DOHH2 (cell line): ENCODE measurements at regions not wholly inside any gene's neighbourhood (a gene's known extent, or its start where the extent isn't known, plus 50 kb on each side); places are given as distances from the start of the nearest gene placed in this dataset.

Experiments used
- H3F3A ChIP-seq: fragments of 200-600 bp; sonication (generic), shearing (Covaris generic); 2 replicates; pipeline ENCODE4 v1.6.0; 2016; ENCODE audit warnings: antibody characterized with exemption, mild to moderate bottlenecking; ENCODE audit not compliant: control insufficient read depth, insufficient read depth
- H3K27ac ChIP-seq: fragments of 200-600 bp; sonication (generic); 2 replicates; pipeline ENCODE4 v1.5.1; 2014; ENCODE audit warnings: low read depth, mild to moderate bottlenecking, low read length, moderate library complexity
- H3K27me3 ChIP-seq: fragments of 200-600 bp; sonication (generic); 2 replicates; pipeline ENCODE4 v1.6.1; 2014; ENCODE audit warnings: mild to moderate bottlenecking, low read length, mixed read lengths; ENCODE audit not compliant: control insufficient read depth
- H3K36me3 ChIP-seq: fragments of 200-600 bp; sonication (generic); 2 replicates; pipeline ENCODE4 v1.6.1; 2014; ENCODE audit warnings: mild to moderate bottlenecking, low read length, moderate library complexity, mixed read lengths; ENCODE audit not compliant: control insufficient read depth
- H3K4me1 ChIP-seq: fragments of 200-600 bp; sonication (generic); 2 replicates; pipeline ENCODE4 v1.6.1; 2014; ENCODE audit warnings: mild to moderate bottlenecking, low read length, mixed read lengths; ENCODE audit not compliant: control insufficient read depth
- H3K4me2 ChIP-seq: fragments of 200-600 bp; sonication (generic); 2 replicates; pipeline ENCODE4 v1.6.0; 2014; ENCODE audit warnings: mild to moderate bottlenecking, low read length, moderate library complexity
- H3K4me3 ChIP-seq: fragments of 200-600 bp; sonication (generic); 2 replicates; pipeline ENCODE4 v1.5.1; 2014; ENCODE audit warnings: mild to moderate bottlenecking, low read length, mixed read lengths
- H3K79me2 ChIP-seq: fragments of 200-600 bp; sonication (generic); 2 replicates; pipeline ENCODE4 v1.6.1; 2014; ENCODE audit warnings: mild to moderate bottlenecking, low read length, mixed read lengths; ENCODE audit not compliant: control insufficient read depth
- H3K9me2 ChIP-seq: fragments of 200-600 bp; sonication (generic); replicated peaks from 2 replicates; pipeline ENCODE4 v1.6.1; 2014; ENCODE audit warnings: mild to moderate bottlenecking, low read length, mixed read lengths; ENCODE audit not compliant: control insufficient read depth
- H3K9me3 ChIP-seq: fragments of 200-600 bp; sonication (generic); 2 replicates; pipeline ENCODE4 v1.6.1; 2014; ENCODE audit warnings: antibody characterized with exemption, low read length, mixed read lengths; ENCODE audit not compliant: control insufficient read depth, insufficient read depth
- H4K20me1 ChIP-seq: fragments of 200-600 bp; sonication (generic); 2 replicates; pipeline ENCODE4 v1.6.0; 2014; ENCODE audit warnings: low read depth, mild to moderate bottlenecking, antibody characterized with exemption, low read length, moderate library complexity; ENCODE audit not compliant: control insufficient read depth, insufficient read depth
- CTCF ChIP-seq: fragments of 200-600 bp; sonication (generic); IDR thresholded peaks from one replicate; pipeline ENCODE4 v1.5.1; 2014; ENCODE audit warnings: antibody characterized with exemption, mild to moderate bottlenecking, low read depth, low read length; ENCODE audit not compliant: poor library complexity, severe bottlenecking
- EZH2phosphoT487 ChIP-seq: fragments of 200-600 bp; sonication (generic); IDR thresholded peaks from 2 replicates; pipeline ENCODE4 v1.6.1; 2017; ENCODE audit warnings: borderline replicate concordance, mild to moderate bottlenecking, antibody characterized with exemption, low read length, moderate library complexity, mixed read lengths

GRCh38 chr6:126195625-126196236, 144.2 kb upstream of the CENPW start:
- Histone ChIP-seq H3K79me2 (no peaks in the 10 kb centered on the region), H4K20me1 (no peaks in the 10 kb centered on the region), H3K9me3 (no peaks in the 10 kb centered on the region), H3K27me3 (0 out of 2 replicates have a peak, but pooled peaks cover 2% of the 10 kb centered on the region), H3K27ac (no peak overlapping the region), H3F3A (no peaks in the 10 kb centered on the region), H3K4me3 (no peak overlapping the region), H3K4me1 (no peaks in the 10 kb centered on the region), H3K9me2 (no peaks in the 10 kb centered on the region), H3K36me3 (no peaks in the 10 kb centered on the region), H3K4me2 (no peak overlapping the region)
- TF ChIP-seq EZH2phosphoT487 (no peak), CTCF (no peak)

- H3K27ac ChIP-seq, result no peak overlapping the region
- H3F3A ChIP-seq, result no peaks in the 10 kb centered on the region
- H3K27me3 ChIP-seq, result 0 out of 2 replicates have a peak, but pooled peaks cover 2% of the 10 kb centered on the region
- no peaks in the 10 kb centered on the region for H3K79me2 ChIP-seq
- no peak overlapping the region for H3K4me3 ChIP-seq
- no peaks in the 10 kb centered on the region for H3K36me3 ChIP-seq
- TF ChIP-seq EZH2phosphoT487 (no peak), CTCF (no peak)
- H3K9me2 ChIP-seq, result no peaks in the 10 kb centered on the region
- no peaks in the 10 kb centered on the region for H3K9me3 ChIP-seq
- H3K4me1 ChIP-seq, result no peaks in the 10 kb centered on the region
- no peak overlapping the region for H3K4me2 ChIP-seq
- H4K20me1 ChIP-seq, result no peaks in the 10 kb centered on the region
Observed at GRCh38 chr6:126198631-126199030, 141.3 kb upstream of the CENPW start.

GRCh38 chr6:126199466-126199865, 140.4 kb upstream of the CENPW start:
- Histone ChIP-seq H3K79me2 (no peaks in the 10 kb centered on the region), H3K9me2 (no peaks in the 10 kb centered on the region), H4K20me1 (no peaks in the 10 kb centered on the region), H3K4me1 (no peaks in the 10 kb centered on the region), H3K27ac (no peak overlapping the region), H3K4me3 (no peak overlapping the region), H3K36me3 (no peaks in the 10 kb centered on the region), H3K4me2 (no peak overlapping the region), H3K27me3 (0 out of 2 replicates have a peak, but pooled peaks cover 2% of the 10 kb centered on the region), H3F3A (no peaks in the 10 kb centered on the region), H3K9me3 (no peaks in the 10 kb centered on the region)
- TF ChIP-seq CTCF (no peak), EZH2phosphoT487 (no peak)
